ENCODE measurements at regions not wholly inside any gene's neighbourhood (a gene's known extent, or its start where the extent isn't known, plus 50 kb on each side); places are given as distances from the start of the nearest gene placed in this dataset.

- CTCF ChIA-PET, result interaction anchor here (0.7 kb wide), 1 partner anchor 12 kb away, joined by 3 read pairs; no protein-coding TSS in a partner anchor
- no peak for TF ChIP-seq CTCF (IDR thresholded peaks at IDR 0.05; ENCODE audit: unreplicated experiment)
- Mint-ChIP-seq H3K4me1 (ENCODE audit: insufficient read depth, unreplicated experiment) (peaks cover 5% of the 10 kb centered on the region), H3K36me3 (ENCODE audit: insufficient read depth, unreplicated experiment) (no peaks in the 10 kb centered on the region), H3K9me3 (ENCODE audit: unreplicated experiment) (no peaks in the 10 kb centered on the region), H3K27me3 (ENCODE audit: insufficient read depth, unreplicated experiment) (no peaks in the 10 kb centered on the region), H3K4me3 (ENCODE audit: unreplicated experiment) (no peak overlapping the region), H3K27ac (ENCODE audit: low read depth, unreplicated experiment) (no peak overlapping the region)
- intact Hi-C loops (cut with micrococcal nuclease), result no loop called here
- DNase-seq (ENCODE audit: unreplicated experiment), result peak; percentile 42
- BruUV-seq (replicated peaks), result no TSS peak
- POLR2A ChIA-PET, result no interaction called here
These were observed 137.4 kb upstream of the GUCY1A1 start for GRCh38 chr4:155529272-155529671.

GRCh38 chr4:155526452-155527169 lies 140.0 kb upstream of the GUCY1A1 start:
- intact Hi-C loops (cut with micrococcal nuclease), result no loop called here
- Mint-ChIP-seq H3K4me1 (ENCODE audit: insufficient read depth, unreplicated experiment) (peaks cover 5% of the 10 kb centered on the region), H3K27ac (ENCODE audit: low read depth, unreplicated experiment) (no peak overlapping the region), H3K9me3 (ENCODE audit: unreplicated experiment) (peaks cover 9% of the 10 kb centered on the region), H3K4me3 (ENCODE audit: unreplicated experiment) (no peak overlapping the region), H3K36me3 (ENCODE audit: insufficient read depth, unreplicated experiment) (no peaks in the 10 kb centered on the region), H3K27me3 (ENCODE audit: insufficient read depth, unreplicated experiment) (no peaks in the 10 kb centered on the region)
- BruUV-seq (replicated peaks), result no TSS peak
- no peak for TF ChIP-seq CTCF (IDR thresholded peaks at IDR 0.05; ENCODE audit: unreplicated experiment)
- ChIA-PET POLR2A (no interaction called here), CTCF (no interaction called here)
- no peak for DNase-seq (ENCODE audit: unreplicated experiment)

GRCh38 chr4:155524926-155525455 lies 141.7 kb upstream of the GUCY1A1 start:
- TF ChIP-seq CTCF (IDR thresholded peaks at IDR 0.05; ENCODE audit: unreplicated experiment), result no peak
- ChIA-PET CTCF (interaction anchor here (0.7 to 0.9 kb wide), 2 partner anchors 119 to 262 kb away, joined by 3 read pairs; no protein-coding TSS in a partner anchor), POLR2A (no interaction called here)
- H3K27ac Mint-ChIP-seq (ENCODE audit: low read depth, unreplicated experiment), result no peak overlapping the region
- H3K4me3 Mint-ChIP-seq (ENCODE audit: unreplicated experiment), result no peak overlapping the region
- no peak for DNase-seq (ENCODE audit: unreplicated experiment)
- no peaks in the 10 kb centered on the region for H3K4me1 Mint-ChIP-seq (ENCODE audit: insufficient read depth, unreplicated experiment)
- intact Hi-C loops (cut with micrococcal nuclease), result no loop called here
- BruUV-seq (replicated peaks), result no TSS peak
- H3K36me3 Mint-ChIP-seq (ENCODE audit: insufficient read depth, unreplicated experiment), result no peaks in the 10 kb centered on the region
- H3K9me3 Mint-ChIP-seq (ENCODE audit: unreplicated experiment), result peaks cover 19% of the 10 kb centered on the region
- H3K27me3 Mint-ChIP-seq (ENCODE audit: insufficient read depth, unreplicated experiment), result no peaks in the 10 kb centered on the region

- no TSS peak for BruUV-seq (replicated peaks)
- intact Hi-C loops (cut with micrococcal nuclease), result no loop called here
- DNase-seq (ENCODE audit: unreplicated experiment), result no peak
- TF ChIP-seq CTCF (IDR thresholded peaks at IDR 0.05; ENCODE audit: unreplicated experiment), result no peak
- Mint-ChIP-seq H3K4me1 (ENCODE audit: insufficient read depth, unreplicated experiment) (no peaks in the 10 kb centered on the region), H3K9me3 (ENCODE audit: unreplicated experiment) (peaks cover 19% of the 10 kb centered on the region), H3K4me3 (ENCODE audit: unreplicated experiment) (no peak overlapping the region), H3K36me3 (ENCODE audit: insufficient read depth, unreplicated experiment) (no peaks in the 10 kb centered on the region), H3K27me3 (ENCODE audit: insufficient read depth, unreplicated experiment) (no peaks in the 10 kb centered on the region), H3K27ac (ENCODE audit: low read depth, unreplicated experiment) (no peak overlapping the region)
- POLR2A ChIA-PET, result no interaction called here
- CTCF ChIA-PET, result no interaction called here
These were observed 143.3 kb upstream of the GUCY1A1 start for GRCh38 chr4:155523358-155523757.

Measured in MCF 10A (cell line).